ENCODE measurements at regions not wholly inside any gene's neighbourhood (a gene's known extent, or its start where the extent isn't known, plus 50 kb on each side); places are given as distances from the start of the nearest gene placed in this dataset.

DNA sequence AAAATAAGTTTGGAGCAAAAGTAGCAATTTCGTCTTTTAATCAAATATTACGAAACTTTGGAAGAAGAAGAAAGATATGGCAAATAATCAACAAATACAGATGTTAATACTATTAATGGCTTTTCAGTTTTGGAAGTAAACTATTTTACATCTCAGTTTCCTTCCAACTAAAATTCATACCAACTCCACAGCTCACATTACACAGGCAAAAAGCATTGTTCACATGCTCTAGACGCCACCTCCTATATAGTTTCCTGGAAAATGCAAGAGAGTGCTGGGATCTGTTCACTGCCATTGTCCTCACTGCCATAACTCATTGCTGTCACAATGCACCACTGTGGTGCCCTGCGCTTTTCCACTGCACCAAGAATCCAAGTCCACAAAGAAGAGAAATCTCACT is 149.0 kb upstream of the FTMT start:
- no peak for TF ChIP-seq POLR2A (IDR thresholded peaks at IDR 0.05)
- no peak for TF ChIP-seq EP300 (IDR thresholded peaks at IDR 0.05)
